Common myeloid progenitor, CD34-positive (primary cell): ENCODE measurements at regions not wholly inside any gene's neighbourhood (a gene's known extent, or its start where the extent isn't known, plus 50 kb on each side); places are given as distances from the start of the nearest gene placed in this dataset.

ENCODE experiments used
- CTCF ChIA-PET: fragments of 350-600 bp; sonication (Branson Sonifier 250); formaldehyde crosslinking; loops from one replicate; lab custom pipeline; 2021; ENCODE audit warnings: antibody characterized with exemption; lab: Charles Lee
- POLR2A ChIA-PET: fragments of 350-600 bp; sonication (Branson Sonifier 250); formaldehyde crosslinking; loops from one replicate; lab custom pipeline; 2021; ENCODE audit warnings: antibody characterized with exemption; lab: Charles Lee
- DNase-seq, 3 donors: peaks; one replicate each; pipeline versions ENCODE4 v3.0.0 to v3.0.0-alpha.2; 2013
- H3K27ac ChIP-seq, 2 experiments: 1 replicate in 1 of 2; 2 replicates in 1 of 2; pipeline ENCODE4 v1.7.0; 2013; ENCODE audit warnings: inconsistent platforms in 2 of 2, low read length in 2 of 2, mild to moderate bottlenecking in 2 of 2, low read depth in 1 of 2, moderate library complexity in 1 of 2; ENCODE audit not compliant: severe bottlenecking in 2 of 2, insufficient read depth in 1 of 2, poor library complexity in 1 of 2
- H3K27me3 ChIP-seq, 5 experiments: replicated peaks in 2 of 5; 1 replicate in 3 of 5; 2 replicates in 2 of 5; pipeline versions ENCODE4 v1.6.1 to v1.7.0; 2013; ENCODE audit warnings: low read length in 4 of 5, mild to moderate bottlenecking in 2 of 5, moderate library complexity in 2 of 5, inconsistent platforms in 1 of 5; ENCODE audit not compliant: insufficient read depth in 5 of 5, control insufficient read depth in 4 of 5
- H3K36me3 ChIP-seq, 4 experiments: 1 replicate in 2 of 4; 2 replicates in 2 of 4; pipeline versions ENCODE4 v1.6.1 to v1.7.0; 2013; ENCODE audit warnings: low read length in 3 of 4, control low read depth in 1 of 4, mild to moderate bottlenecking in 1 of 4; ENCODE audit not compliant: control insufficient read depth in 4 of 4, insufficient read depth in 4 of 4
- H3K4me1 ChIP-seq, 4 experiments: 1 replicate in 3 of 4; 2 replicates in 1 of 4; pipeline versions ENCODE4 v1.6.1 to v1.7.1; 2013; ENCODE audit warnings: low read length in 3 of 4, mild to moderate bottlenecking in 3 of 4, control low read depth in 1 of 4, inconsistent platforms in 1 of 4, moderate library complexity in 1 of 4; ENCODE audit not compliant: control insufficient read depth in 4 of 4, insufficient read depth in 4 of 4; ENCODE audit errors: control extremely low read depth in 1 of 4
- H3K4me3 ChIP-seq, 7 experiments: 1 replicate in 4 of 7; 2 replicates in 3 of 7; pipeline versions ENCODE4 v1.5.1 to v1.7.0; 2013; ENCODE audit warnings: mild to moderate bottlenecking in 7 of 7, low read length in 6 of 7, moderate library complexity in 6 of 7, inconsistent platforms in 2 of 7, low read depth in 2 of 7, control low read depth in 1 of 7; ENCODE audit not compliant: insufficient read depth in 4 of 7, control insufficient read depth in 1 of 7; ENCODE audit errors: extremely low read depth in 1 of 7
- H3K9me3 ChIP-seq, 5 experiments: 1 replicate in 4 of 5; 2 replicates in 1 of 5; pipeline versions ENCODE4 v1.6.1 to v1.7.1; 2013; ENCODE audit warnings: low read length in 4 of 5, mild to moderate bottlenecking in 2 of 5, inconsistent platforms in 1 of 5, low read depth in 1 of 5, moderate library complexity in 1 of 5; ENCODE audit not compliant: control insufficient read depth in 4 of 5, insufficient read depth in 2 of 5; ENCODE audit errors: control extremely low read depth in 1 of 5
- WGBS: methylation state at CpG from one replicate; pipeline ENCODE4 v1.1.5; 2013; ENCODE audit not compliant: insufficient coverage; 5-methylcytosine and 5-hydroxymethylcytosine counted together

DNA sequence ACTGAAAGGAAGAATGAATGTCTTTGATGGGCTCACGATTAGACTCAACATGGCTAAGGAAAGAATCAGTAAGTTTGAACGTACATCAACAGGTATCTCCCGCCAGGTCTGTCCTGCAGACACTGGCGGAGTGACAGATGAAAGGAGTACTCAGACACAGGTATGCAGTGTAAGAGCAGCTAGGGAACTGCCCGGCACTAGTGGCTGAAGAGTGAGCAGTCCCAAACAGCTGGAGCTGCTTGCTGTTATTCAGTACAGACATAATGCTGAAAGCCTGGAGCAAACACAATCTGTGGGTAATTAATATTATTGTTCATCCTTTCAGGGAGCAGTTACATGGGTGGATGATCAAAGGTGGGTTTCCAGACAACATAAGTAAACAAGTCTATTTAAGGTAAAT, 835.5 kb downstream of the TLE4 start:
- Histone ChIP-seq H3K27ac (no peak overlapping the region), H3K36me3 (no peaks in the 10 kb centered on the region), H3K9me3 (no peaks in the 10 kb centered on the region), H3K4me1 (no peaks in the 10 kb centered on the region), H3K4me3 (no peak overlapping the region), H3K27me3 (no peaks in the 10 kb centered on the region)
- POLR2A ChIA-PET = no interaction called here
- no peak for DNase-seq
- WGBS = 96% methylated on average over 5 of the region's 5 CpGs
- CTCF ChIA-PET = no interaction called here

- 96% methylated on average over 3 of the region's 4 CpGs for WGBS
- H3K4me3 ChIP-seq = no peak overlapping the region
- no peak for DNase-seq
- no peaks in the 10 kb centered on the region for H3K27me3 ChIP-seq
- no peak overlapping the region for H3K27ac ChIP-seq
- no peaks in the 10 kb centered on the region for H3K9me3 ChIP-seq
- ChIA-PET POLR2A (no interaction called here), CTCF (no interaction called here)
- H3K36me3 ChIP-seq = no peaks in the 10 kb centered on the region
- no peaks in the 10 kb centered on the region for H3K4me1 ChIP-seq
Observed at GRCh38 chr9:80401243-80401642, 829.5 kb downstream of the TLE4 start.

GRCh38 chr9:80400624-80401230, 829.0 kb downstream of the TLE4 start:
- H3K27ac ChIP-seq = no peak overlapping the region
- 83% methylated on average over 2 of the region's 3 CpGs for WGBS
- no peaks in the 10 kb centered on the region for H3K9me3 ChIP-seq
- DNase-seq = no peak
- no peaks in the 10 kb centered on the region for H3K36me3 ChIP-seq
- H3K4me1 ChIP-seq = no peaks in the 10 kb centered on the region
- ChIA-PET CTCF (no interaction called here), POLR2A (no interaction called here)
- no peak overlapping the region for H3K4me3 ChIP-seq
- H3K27me3 ChIP-seq = no peaks in the 10 kb centered on the region

DNA sequence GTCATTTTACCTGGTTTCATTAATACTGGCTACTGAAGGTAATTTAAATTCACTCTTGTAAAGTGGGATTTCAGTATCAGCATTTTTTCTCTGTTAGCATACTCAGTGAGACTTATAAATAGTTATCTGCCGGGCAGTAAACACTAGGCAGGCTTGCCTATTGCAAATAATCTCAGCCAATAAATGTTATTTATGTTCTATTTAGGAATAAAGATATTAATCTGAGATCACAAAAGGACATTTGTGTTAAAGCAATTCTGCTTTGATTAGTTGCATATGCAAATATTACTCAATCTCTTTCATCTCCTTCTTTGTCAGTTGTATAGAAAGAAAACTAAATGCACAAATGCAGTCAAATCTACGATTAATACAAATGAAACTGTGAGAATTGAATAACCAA, 827.8 kb downstream of the TLE4 start:
- Histone ChIP-seq H3K4me3 (no peak overlapping the region), H3K9me3 (no peaks in the 10 kb centered on the region), H3K27ac (no peak overlapping the region), H3K4me1 (no peaks in the 10 kb centered on the region), H3K36me3 (no peaks in the 10 kb centered on the region), H3K27me3 (no peaks in the 10 kb centered on the region)
- CTCF ChIA-PET = no interaction called here
- DNase-seq = no peak
- POLR2A ChIA-PET = no interaction called here
- no CpG with 5 or more reads among the region's 2 CpGs for WGBS

DNA sequence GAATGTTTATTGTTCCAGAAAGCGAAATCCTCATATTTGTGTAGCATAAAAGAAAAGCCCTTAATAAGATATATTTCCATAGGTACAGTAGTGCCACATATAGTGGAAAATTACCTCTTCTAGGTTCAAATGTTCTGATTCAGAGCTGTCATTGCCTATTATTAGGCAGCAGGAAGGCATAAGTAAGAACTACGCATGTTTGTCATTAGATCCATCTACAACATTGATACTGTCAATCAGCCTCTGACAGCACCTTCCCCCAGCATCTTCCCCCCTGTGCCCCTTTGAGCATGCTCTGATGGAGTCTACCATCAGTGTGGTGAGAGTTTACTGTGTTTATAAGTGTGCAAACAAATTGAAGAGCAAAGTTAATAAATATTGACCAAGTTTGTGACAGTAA, 816.1 kb downstream of the TLE4 start:
- Histone ChIP-seq H3K9me3 (no peaks in the 10 kb centered on the region), H3K4me3 (no peak overlapping the region), H3K36me3 (no peaks in the 10 kb centered on the region), H3K4me1 (no peaks in the 10 kb centered on the region), H3K27ac (no peak overlapping the region), H3K27me3 (no peaks in the 10 kb centered on the region)
- ChIA-PET POLR2A (interaction anchor here (0.5 kb wide), 1 partner anchor 977 kb away, joined by 3 read pairs; no protein-coding TSS in a partner anchor), CTCF (no interaction called here)
- no peak for DNase-seq
- WGBS = 100% methylated on average over 1 of the region's 2 CpGs

- ChIA-PET POLR2A (no interaction called here), CTCF (no interaction called here)
- Histone ChIP-seq H3K4me1 (no peaks in the 10 kb centered on the region), H3K36me3 (no peaks in the 10 kb centered on the region), H3K27ac (no peak overlapping the region), H3K27me3 (no peaks in the 10 kb centered on the region), H3K4me3 (no peak overlapping the region), H3K9me3 (no peaks in the 10 kb centered on the region)
- WGBS = 100% methylated on average over 2 of the region's 3 CpGs
- DNase-seq = no peak
Observed at GRCh38 chr9:80385246-80385645, 813.5 kb downstream of the TLE4 start.

- H3K27me3 ChIP-seq = no peaks in the 10 kb centered on the region
- no peak for DNase-seq
- H3K36me3 ChIP-seq = no peaks in the 10 kb centered on the region
- no peaks in the 10 kb centered on the region for H3K9me3 ChIP-seq
- H3K4me3 ChIP-seq = no peak overlapping the region
- no peak overlapping the region for H3K27ac ChIP-seq
- ChIA-PET POLR2A (no interaction called here), CTCF (no interaction called here)
- 90% methylated on average over 2 of the region's 2 CpGs for WGBS
- H3K4me1 ChIP-seq = no peaks in the 10 kb centered on the region
Observed at GRCh38 chr9:80383331-80383730, 811.6 kb downstream of the TLE4 start.
